Muscle of leg (tissue), 3 donors: ENCODE measurements at regions not wholly inside any gene's neighbourhood (a gene's known extent, or its start where the extent isn't known, plus 50 kb on each side); places are given as distances from the start of the nearest gene placed in this dataset.

Source experiments
- DNase-seq: peaks from one replicate; pipeline ENCODE4 v3.0.0; 2013
- H3K27ac ChIP-seq: one replicate; pipeline ENCODE4 v1.5.1; 2013; ENCODE audit warnings: mild to moderate bottlenecking, low read length, control low read depth
- H3K27me3 ChIP-seq: one replicate; pipeline ENCODE4 v1.6.1; 2013; ENCODE audit warnings: low read length; ENCODE audit not compliant: control insufficient read depth, insufficient read depth
- H3K36me3 ChIP-seq: one replicate; pipeline ENCODE4 v1.6.1; 2013; ENCODE audit warnings: low read length; ENCODE audit not compliant: control insufficient read depth, insufficient read depth
- H3K4me1 ChIP-seq: one replicate; pipeline ENCODE4 v1.6.1; 2013; ENCODE audit warnings: low read length; ENCODE audit not compliant: control insufficient read depth, insufficient read depth
- H3K4me3 ChIP-seq: one replicate; pipeline ENCODE4 v1.5.1; 2013; ENCODE audit warnings: low read length, control low read depth
- H3K9me3 ChIP-seq: replicated peaks from 2 replicates; pipeline ENCODE4 v1.6.1; 2013; ENCODE audit warnings: low read depth, low read length; ENCODE audit not compliant: control insufficient read depth
- WGBS: methylation state at CpG from one replicate; pipeline ENCODE4 v1.1.5; 2013; ENCODE audit warnings: missing lambda C conversion rate; ENCODE audit not compliant: insufficient coverage; 5-methylcytosine and 5-hydroxymethylcytosine counted together

- no peaks in the 10 kb centered on the region for H3K4me1 ChIP-seq
- no peaks in the 10 kb centered on the region for H3K36me3 ChIP-seq
- DNase-seq = no peak
- peaks cover 19% of the 10 kb centered on the region for H3K9me3 ChIP-seq
- H3K27ac ChIP-seq = no peak overlapping the region
- H3K4me3 ChIP-seq = no peak overlapping the region
- H3K27me3 ChIP-seq = no peaks in the 10 kb centered on the region
- no CpG with 5 or more reads among the region's 2 CpGs for WGBS
Observed at GRCh38 chr6:48839206-48839605, 623.8 kb downstream of the MMUT start.

DNA sequence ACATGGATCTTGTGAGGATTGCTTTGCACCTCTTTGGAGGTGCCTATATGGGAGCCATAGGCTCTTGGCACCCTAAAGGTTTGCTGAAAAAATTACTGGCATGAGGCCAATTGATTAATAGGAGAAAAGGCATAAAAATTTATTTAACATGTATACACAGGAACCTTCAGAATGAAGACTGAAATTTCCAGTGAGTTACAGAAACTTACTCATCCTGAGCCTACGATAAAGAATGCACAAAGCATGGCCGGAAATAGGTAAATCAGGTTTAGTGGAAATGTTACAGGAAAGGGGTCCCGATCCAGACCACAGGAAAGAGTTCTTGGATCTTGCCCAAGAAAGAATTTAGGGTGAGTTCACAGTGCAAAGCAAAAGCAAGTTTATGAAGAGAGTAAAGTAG lies 625.3 kb downstream of the MMUT start:
- no peak for DNase-seq
- Histone ChIP-seq H3K4me1 (no peaks in the 10 kb centered on the region), H3K4me3 (no peak overlapping the region), H3K27me3 (no peaks in the 10 kb centered on the region), H3K27ac (no peak overlapping the region), H3K36me3 (no peaks in the 10 kb centered on the region), H3K9me3 (peaks cover 14% of the 10 kb centered on the region)
- 60% methylated on average over 3 of the region's 3 CpGs for WGBS

GRCh38 chr6:48835421-48835958 lies 627.6 kb downstream of the MMUT start:
- Histone ChIP-seq H3K4me1 (no peaks in the 10 kb centered on the region), H3K4me3 (no peak overlapping the region), H3K9me3 (no peaks in the 10 kb centered on the region), H3K36me3 (no peaks in the 10 kb centered on the region), H3K27me3 (no peaks in the 10 kb centered on the region), H3K27ac (no peak overlapping the region)
- WGBS = 53% methylated on average over 2 of the region's 2 CpGs
- no peak for DNase-seq

DNA sequence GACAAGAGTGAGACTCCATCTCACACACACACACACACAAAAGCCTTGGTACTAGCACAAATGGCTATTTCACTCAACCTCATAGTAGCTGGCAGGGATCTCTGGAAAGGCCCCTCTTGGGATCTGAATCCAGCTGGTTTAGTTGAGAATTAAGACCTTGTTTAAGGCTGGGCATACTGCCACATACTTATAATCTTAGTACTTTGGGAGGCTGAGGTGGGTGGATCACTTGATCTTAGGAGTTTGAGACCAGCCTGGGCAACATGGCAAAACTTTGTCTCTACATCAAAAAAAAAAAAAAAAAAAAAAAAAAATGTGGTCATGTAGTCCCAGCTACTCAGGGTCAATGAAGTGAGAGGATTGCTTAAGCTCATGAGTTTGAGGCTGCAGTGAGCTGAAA lies 628.3 kb downstream of the MMUT start:
- DNase-seq = no peak
- no peaks in the 10 kb centered on the region for H3K36me3 ChIP-seq
- no peaks in the 10 kb centered on the region for H3K9me3 ChIP-seq
- H3K4me1 ChIP-seq = no peaks in the 10 kb centered on the region
- H3K27ac ChIP-seq = no peak overlapping the region
- H3K27me3 ChIP-seq = no peaks in the 10 kb centered on the region
- no peak overlapping the region for H3K4me3 ChIP-seq

- H3K27ac ChIP-seq = no peak overlapping the region
- no peaks in the 10 kb centered on the region for H3K27me3 ChIP-seq
- no peaks in the 10 kb centered on the region for H3K9me3 ChIP-seq
- no peak overlapping the region for H3K4me3 ChIP-seq
- no peak for DNase-seq
- no peaks in the 10 kb centered on the region for H3K4me1 ChIP-seq
- H3K36me3 ChIP-seq = no peaks in the 10 kb centered on the region
- no CpG with 5 or more reads among the region's 1 CpG for WGBS
Observed at GRCh38 chr6:48833916-48834315, 629.1 kb downstream of the MMUT start.

GRCh38 chr6:48826901-48827701 lies 636.0 kb downstream of the MMUT start:
- Histone ChIP-seq H3K36me3 (no peaks in the 10 kb centered on the region), H3K4me1 (no peaks in the 10 kb centered on the region), H3K27ac (no peak overlapping the region), H3K9me3 (peaks cover 3% of the 10 kb centered on the region), H3K27me3 (no peaks in the 10 kb centered on the region), H3K4me3 (no peak overlapping the region)
- WGBS = no CpG with 5 or more reads among the region's 6 CpGs
- no peak for DNase-seq

DNA sequence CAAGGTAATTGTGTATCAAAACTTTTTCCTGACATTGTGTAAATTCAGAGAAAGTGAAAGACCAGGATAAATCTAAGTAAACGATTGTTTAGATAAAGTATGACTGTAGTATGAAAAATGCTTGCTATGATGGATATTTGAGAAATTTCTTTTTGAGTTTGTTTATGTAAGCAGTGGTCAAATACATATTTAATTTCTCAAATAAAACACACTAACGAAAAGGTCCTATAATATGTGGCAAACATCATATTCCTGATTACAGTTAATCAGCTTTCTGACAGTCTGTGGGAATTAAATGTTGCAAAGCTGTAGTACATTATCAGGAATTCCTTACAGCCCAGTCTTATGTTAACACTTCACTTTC lies 636.9 kb downstream of the MMUT start:
- H3K9me3 ChIP-seq = peaks cover 3% of the 10 kb centered on the region
- WGBS = no CpG with 5 or more reads among the region's 2 CpGs
- H3K36me3 ChIP-seq = no peaks in the 10 kb centered on the region
- no peak for DNase-seq
- no peak overlapping the region for H3K4me3 ChIP-seq
- no peak overlapping the region for H3K27ac ChIP-seq
- H3K27me3 ChIP-seq = no peaks in the 10 kb centered on the region
- no peaks in the 10 kb centered on the region for H3K4me1 ChIP-seq

DNA sequence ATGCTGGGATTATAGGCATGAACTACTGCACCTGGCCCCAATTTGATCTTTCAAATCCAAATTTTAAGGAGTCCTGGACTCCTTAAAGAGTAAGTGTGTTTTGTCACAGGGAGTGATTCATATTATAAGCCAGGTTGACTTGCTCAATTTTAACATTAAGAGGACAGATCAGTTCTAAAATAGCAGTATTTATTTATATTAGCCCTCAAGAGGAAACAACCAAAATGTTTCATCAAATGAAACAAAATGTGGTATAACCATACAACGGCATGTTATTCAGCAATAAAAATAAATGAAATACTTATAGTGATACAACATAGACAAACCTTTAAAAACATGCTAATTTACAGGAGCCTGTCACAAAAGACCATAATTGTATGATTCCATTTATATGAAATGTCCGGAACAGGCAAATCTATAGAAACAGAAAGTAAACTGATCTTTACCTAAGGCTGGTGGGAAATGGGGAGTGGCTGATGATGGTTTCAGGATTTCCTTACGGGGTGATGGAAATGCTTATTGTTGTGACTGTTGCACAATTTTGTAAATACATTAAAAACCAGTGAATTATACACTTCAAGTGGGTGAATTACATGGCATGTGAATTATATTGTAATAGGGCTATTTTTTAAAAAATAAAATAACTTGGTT lies 637.4 kb downstream of the MMUT start:
- no peak for DNase-seq
- H3K4me3 ChIP-seq = no peak overlapping the region
- WGBS = no CpG with 5 or more reads among the region's 3 CpGs

DNA sequence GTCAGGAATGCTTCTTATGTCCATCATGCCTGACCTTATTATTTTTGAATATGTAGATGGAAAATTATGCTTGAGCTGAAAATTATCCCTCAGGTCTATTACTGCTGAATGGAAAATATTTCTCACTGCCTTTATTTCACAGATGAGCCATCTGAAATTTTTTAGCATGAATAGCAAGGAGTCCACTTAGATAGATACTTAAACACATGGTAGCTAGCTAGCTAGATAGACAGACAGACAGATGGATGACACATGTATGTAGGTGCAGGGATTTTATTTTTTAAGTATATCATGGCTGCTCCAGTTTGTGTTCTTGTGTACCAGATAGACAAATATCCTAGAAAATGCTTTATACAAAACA lies 645.0 kb downstream of the MMUT start:
- Histone ChIP-seq H3K27me3 (no peaks in the 10 kb centered on the region), H3K4me1 (no peaks in the 10 kb centered on the region), H3K36me3 (no peaks in the 10 kb centered on the region), H3K4me3 (no peak overlapping the region), H3K9me3 (peaks cover 3% of the 10 kb centered on the region), H3K27ac (no peak overlapping the region)
- DNase-seq = peak; percentile 23

More for the DNA sequence above, 637.4 kb downstream of the MMUT start:
- Histone ChIP-seq H3K27me3 (no peaks in the 10 kb centered on the region), H3K27ac (no peak overlapping the region), H3K4me1 (no peaks in the 10 kb centered on the region), H3K36me3 (no peaks in the 10 kb centered on the region), H3K9me3 (peaks cover 3% of the 10 kb centered on the region)

GRCh38 chr6:48817333-48818051 lies 645.6 kb downstream of the MMUT start:
- no CpG with 5 or more reads among the region's 4 CpGs for WGBS
- Histone ChIP-seq H3K9me3 (no peaks in the 10 kb centered on the region), H3K4me1 (no peaks in the 10 kb centered on the region)

More at GRCh38 chr6:48817333-48818051, 645.6 kb downstream of the MMUT start:
- Histone ChIP-seq H3K27ac (no peak overlapping the region), H3K27me3 (no peaks in the 10 kb centered on the region), H3K4me3 (no peak overlapping the region), H3K36me3 (no peaks in the 10 kb centered on the region)
- DNase-seq = no peak
